ENCODE measurements at regions not wholly inside any gene's neighbourhood (a gene's known extent, or its start where the extent isn't known, plus 50 kb on each side); places are given as distances from the start of the nearest gene placed in this dataset.

DNA sequence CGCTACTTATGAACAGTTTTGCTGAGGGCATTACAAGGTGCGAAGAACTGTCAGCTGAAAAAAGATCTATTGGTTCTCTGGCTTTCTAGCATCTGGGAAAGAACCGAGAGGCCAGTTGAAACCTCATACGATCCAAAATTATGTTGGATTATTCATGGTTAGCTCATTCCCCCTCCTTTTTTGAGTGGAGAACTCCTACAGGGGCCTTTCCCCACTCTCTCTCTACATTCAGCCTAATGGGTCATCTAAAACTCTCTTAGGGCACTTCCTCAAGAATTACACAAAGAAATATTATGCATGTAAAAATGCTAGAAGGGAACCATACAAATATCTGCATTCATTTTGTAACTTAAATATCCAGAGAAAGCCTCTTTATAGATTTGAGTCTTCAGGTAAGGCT is 358.2 kb downstream of the ADGRL2 start:
- TF ChIP-seq GRHL2 (CRISPR knock-in tag; IDR thresholded peaks at IDR 0.05; ENCODE audit: insufficient replicate concordance, severe bottlenecking) (no peak), ZBTB21 (CRISPR knock-in tag; IDR thresholded peaks at IDR 0.05; ENCODE audit: borderline replicate concordance) (no peak), FOXJ3 (CRISPR knock-in tag; IDR thresholded peaks at IDR 0.05; ENCODE audit: borderline replicate concordance) (no peak), RORB (CRISPR knock-in tag; IDR thresholded peaks at IDR 0.05) (no peak)
- TF ChIP-seq, protein P1, sequence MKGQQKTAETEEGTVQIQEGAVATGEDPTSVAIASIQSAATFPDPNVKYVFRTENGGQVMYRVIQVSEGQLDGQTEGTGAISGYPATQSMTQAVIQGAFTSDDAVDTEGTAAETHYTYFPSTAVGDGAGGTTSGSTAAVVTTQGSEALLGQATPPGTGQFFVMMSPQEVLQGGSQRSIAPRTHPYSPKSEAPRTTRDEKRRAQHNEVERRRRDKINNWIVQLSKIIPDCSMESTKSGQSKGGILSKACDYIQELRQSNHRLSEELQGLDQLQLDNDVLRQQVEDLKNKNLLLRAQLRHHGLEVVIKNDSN (CRISPR knock-in tag; IDR thresholded peaks at IDR 0.05): no peak
- TF ChIP-seq, protein P2, sequence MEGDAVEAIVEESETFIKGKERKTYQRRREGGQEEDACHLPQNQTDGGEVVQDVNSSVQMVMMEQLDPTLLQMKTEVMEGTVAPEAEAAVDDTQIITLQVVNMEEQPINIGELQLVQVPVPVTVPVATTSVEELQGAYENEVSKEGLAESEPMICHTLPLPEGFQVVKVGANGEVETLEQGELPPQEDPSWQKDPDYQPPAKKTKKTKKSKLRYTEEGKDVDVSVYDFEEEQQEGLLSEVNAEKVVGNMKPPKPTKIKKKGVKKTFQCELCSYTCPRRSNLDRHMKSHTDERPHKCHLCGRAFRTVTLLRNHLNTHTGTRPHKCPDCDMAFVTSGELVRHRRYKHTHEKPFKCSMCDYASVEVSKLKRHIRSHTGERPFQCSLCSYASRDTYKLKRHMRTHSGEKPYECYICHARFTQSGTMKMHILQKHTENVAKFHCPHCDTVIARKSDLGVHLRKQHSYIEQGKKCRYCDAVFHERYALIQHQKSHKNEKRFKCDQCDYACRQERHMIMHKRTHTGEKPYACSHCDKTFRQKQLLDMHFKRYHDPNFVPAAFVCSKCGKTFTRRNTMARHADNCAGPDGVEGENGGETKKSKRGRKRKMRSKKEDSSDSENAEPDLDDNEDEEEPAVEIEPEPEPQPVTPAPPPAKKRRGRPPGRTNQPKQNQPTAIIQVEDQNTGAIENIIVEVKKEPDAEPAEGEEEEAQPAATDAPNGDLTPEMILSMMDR (IDR thresholded peaks at IDR 0.05): no peak
- TF ChIP-seq, protein P3, sequence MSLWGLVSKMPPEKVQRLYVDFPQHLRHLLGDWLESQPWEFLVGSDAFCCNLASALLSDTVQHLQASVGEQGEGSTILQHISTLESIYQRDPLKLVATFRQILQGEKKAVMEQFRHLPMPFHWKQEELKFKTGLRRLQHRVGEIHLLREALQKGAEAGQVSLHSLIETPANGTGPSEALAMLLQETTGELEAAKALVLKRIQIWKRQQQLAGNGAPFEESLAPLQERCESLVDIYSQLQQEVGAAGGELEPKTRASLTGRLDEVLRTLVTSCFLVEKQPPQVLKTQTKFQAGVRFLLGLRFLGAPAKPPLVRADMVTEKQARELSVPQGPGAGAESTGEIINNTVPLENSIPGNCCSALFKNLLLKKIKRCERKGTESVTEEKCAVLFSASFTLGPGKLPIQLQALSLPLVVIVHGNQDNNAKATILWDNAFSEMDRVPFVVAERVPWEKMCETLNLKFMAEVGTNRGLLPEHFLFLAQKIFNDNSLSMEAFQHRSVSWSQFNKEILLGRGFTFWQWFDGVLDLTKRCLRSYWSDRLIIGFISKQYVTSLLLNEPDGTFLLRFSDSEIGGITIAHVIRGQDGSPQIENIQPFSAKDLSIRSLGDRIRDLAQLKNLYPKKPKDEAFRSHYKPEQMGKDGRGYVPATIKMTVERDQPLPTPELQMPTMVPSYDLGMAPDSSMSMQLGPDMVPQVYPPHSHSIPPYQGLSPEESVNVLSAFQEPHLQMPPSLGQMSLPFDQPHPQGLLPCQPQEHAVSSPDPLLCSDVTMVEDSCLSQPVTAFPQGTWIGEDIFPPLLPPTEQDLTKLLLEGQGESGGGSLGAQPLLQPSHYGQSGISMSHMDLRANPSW (CRISPR knock-in tag; conservative IDR thresholded peaks at IDR 0.05; ENCODE audit: low read depth): no peak
- TF ChIP-seq, protein P4, sequence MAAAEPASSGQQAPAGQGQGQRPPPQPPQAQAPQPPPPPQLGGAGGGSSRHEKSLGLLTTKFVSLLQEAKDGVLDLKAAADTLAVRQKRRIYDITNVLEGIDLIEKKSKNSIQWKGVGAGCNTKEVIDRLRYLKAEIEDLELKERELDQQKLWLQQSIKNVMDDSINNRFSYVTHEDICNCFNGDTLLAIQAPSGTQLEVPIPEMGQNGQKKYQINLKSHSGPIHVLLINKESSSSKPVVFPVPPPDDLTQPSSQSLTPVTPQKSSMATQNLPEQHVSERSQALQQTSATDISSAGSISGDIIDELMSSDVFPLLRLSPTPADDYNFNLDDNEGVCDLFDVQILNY (CRISPR knock-in tag; IDR thresholded peaks at IDR 0.05): no peak
- TF ChIP-seq, protein P5, sequence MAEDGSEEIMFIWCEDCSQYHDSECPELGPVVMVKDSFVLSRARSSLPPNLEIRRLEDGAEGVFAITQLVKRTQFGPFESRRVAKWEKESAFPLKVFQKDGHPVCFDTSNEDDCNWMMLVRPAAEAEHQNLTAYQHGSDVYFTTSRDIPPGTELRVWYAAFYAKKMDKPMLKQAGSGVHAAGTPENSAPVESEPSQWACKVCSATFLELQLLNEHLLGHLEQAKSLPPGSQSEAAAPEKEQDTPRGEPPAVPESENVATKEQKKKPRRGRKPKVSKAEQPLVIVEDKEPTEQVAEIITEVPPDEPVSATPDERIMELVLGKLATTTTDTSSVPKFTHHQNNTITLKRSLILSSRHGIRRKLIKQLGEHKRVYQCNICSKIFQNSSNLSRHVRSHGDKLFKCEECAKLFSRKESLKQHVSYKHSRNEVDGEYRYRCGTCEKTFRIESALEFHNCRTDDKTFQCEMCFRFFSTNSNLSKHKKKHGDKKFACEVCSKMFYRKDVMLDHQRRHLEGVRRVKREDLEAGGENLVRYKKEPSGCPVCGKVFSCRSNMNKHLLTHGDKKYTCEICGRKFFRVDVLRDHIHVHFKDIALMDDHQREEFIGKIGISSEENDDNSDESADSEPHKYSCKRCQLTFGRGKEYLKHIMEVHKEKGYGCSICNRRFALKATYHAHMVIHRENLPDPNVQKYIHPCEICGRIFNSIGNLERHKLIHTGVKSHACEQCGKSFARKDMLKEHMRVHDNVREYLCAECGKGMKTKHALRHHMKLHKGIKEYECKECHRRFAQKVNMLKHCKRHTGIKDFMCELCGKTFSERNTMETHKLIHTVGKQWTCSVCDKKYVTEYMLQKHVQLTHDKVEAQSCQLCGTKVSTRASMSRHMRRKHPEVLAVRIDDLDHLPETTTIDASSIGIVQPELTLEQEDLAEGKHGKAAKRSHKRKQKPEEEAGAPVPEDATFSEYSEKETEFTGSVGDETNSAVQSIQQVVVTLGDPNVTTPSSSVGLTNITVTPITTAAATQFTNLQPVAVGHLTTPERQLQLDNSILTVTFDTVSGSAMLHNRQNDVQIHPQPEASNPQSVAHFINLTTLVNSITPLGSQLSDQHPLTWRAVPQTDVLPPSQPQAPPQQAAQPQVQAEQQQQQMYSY (CRISPR knock-in tag; IDR thresholded peaks at IDR 0.05): no peak
- TF ChIP-seq, protein P6, sequence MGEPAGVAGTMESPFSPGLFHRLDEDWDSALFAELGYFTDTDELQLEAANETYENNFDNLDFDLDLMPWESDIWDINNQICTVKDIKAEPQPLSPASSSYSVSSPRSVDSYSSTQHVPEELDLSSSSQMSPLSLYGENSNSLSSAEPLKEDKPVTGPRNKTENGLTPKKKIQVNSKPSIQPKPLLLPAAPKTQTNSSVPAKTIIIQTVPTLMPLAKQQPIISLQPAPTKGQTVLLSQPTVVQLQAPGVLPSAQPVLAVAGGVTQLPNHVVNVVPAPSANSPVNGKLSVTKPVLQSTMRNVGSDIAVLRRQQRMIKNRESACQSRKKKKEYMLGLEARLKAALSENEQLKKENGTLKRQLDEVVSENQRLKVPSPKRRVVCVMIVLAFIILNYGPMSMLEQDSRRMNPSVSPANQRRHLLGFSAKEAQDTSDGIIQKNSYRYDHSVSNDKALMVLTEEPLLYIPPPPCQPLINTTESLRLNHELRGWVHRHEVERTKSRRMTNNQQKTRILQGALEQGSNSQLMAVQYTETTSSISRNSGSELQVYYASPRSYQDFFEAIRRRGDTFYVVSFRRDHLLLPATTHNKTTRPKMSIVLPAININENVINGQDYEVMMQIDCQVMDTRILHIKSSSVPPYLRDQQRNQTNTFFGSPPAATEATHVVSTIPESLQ (CRISPR knock-in tag; IDR thresholded peaks at IDR 0.05): no peak
- TF ChIP-seq, protein P7, sequence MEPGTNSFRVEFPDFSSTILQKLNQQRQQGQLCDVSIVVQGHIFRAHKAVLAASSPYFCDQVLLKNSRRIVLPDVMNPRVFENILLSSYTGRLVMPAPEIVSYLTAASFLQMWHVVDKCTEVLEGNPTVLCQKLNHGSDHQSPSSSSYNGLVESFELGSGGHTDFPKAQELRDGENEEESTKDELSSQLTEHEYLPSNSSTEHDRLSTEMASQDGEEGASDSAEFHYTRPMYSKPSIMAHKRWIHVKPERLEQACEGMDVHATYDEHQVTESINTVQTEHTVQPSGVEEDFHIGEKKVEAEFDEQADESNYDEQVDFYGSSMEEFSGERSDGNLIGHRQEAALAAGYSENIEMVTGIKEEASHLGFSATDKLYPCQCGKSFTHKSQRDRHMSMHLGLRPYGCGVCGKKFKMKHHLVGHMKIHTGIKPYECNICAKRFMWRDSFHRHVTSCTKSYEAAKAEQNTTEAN (CRISPR knock-in tag; IDR thresholded peaks at IDR 0.05): no peak
